Mesenchymal stem cell (in vitro differentiated cells and primary cell): ENCODE measurements at regions not wholly inside any gene's neighbourhood (a gene's known extent, or its start where the extent isn't known, plus 50 kb on each side); places are given as distances from the start of the nearest gene placed in this dataset.

ENCODE experiments used
- DNase-seq: peaks from one replicate; pipeline ENCODE4 v3.0.0-alpha.2; 2013
- H2AFZ ChIP-seq: one replicate; pipeline ENCODE4 v1.6.1; 2013; ENCODE audit warnings: low read depth, mild to moderate bottlenecking, control low read depth, inconsistent platforms, low read length, moderate library complexity
- H2AK5ac ChIP-seq: 2 replicates; pipeline ENCODE4 v1.6.1; 2013; ENCODE audit warnings: low read length, moderate library complexity, mild to moderate bottlenecking, inconsistent platforms; ENCODE audit not compliant: severe bottlenecking
- H2BK120ac ChIP-seq: one replicate; pipeline ENCODE4 v1.6.1; 2013; ENCODE audit warnings: low read depth, mild to moderate bottlenecking, inconsistent platforms, low read length, moderate library complexity
- H2BK12ac ChIP-seq, 2 experiments: one replicate each; pipeline ENCODE4 v1.6.1; 2013; ENCODE audit warnings: inconsistent platforms in 2 of 2, low read length in 2 of 2, mild to moderate bottlenecking in 2 of 2, moderate library complexity in 2 of 2, control low read depth in 1 of 2
- H2BK15ac ChIP-seq: one replicate; pipeline ENCODE4 v1.6.1; 2013; ENCODE audit warnings: mild to moderate bottlenecking, low read depth, inconsistent platforms; ENCODE audit not compliant: poor library complexity, severe bottlenecking
- H2BK5ac ChIP-seq: 2 replicates; pipeline ENCODE4 v1.6.1; 2013; ENCODE audit warnings: low read depth, mild to moderate bottlenecking, low read length, control low read depth, inconsistent platforms; ENCODE audit not compliant: poor library complexity, severe bottlenecking
- H3K14ac ChIP-seq, 2 experiments: one replicate each; pipeline ENCODE4 v1.6.1; 2013; ENCODE audit warnings: inconsistent platforms in 2 of 2, low read length in 2 of 2, control low read depth in 1 of 2, mild to moderate bottlenecking in 1 of 2, moderate library complexity in 1 of 2
- H3K18ac ChIP-seq, 2 experiments: one replicate each; pipeline ENCODE4 v1.6.1; 2013; ENCODE audit warnings: inconsistent platforms in 2 of 2, low read length in 2 of 2, control low read depth in 1 of 2, low read depth in 1 of 2, mild to moderate bottlenecking in 1 of 2
- H3K23ac ChIP-seq, 2 experiments: one replicate each; pipeline ENCODE4 v1.6.1; 2013; ENCODE audit warnings: inconsistent platforms in 2 of 2, low read length in 2 of 2, mild to moderate bottlenecking in 2 of 2, moderate library complexity in 2 of 2, control low read depth in 1 of 2
- H3K27ac ChIP-seq: 2 replicates; pipeline ENCODE4 v1.5.1; 2013; ENCODE audit warnings: mild to moderate bottlenecking, moderate library complexity, low read length, control low read depth, inconsistent platforms; ENCODE audit not compliant: poor library complexity, severe bottlenecking
- H3K27me3 ChIP-seq, 2 experiments: 2 replicates each; pipeline versions ENCODE4 v1.6.1 to v1.7.0; 2013; ENCODE audit warnings: low read length in 2 of 2, mild to moderate bottlenecking in 2 of 2, moderate library complexity in 2 of 2, control low read depth in 1 of 2, inconsistent platforms in 1 of 2; ENCODE audit not compliant: control insufficient read depth in 1 of 2, insufficient read depth in 1 of 2
- H3K36me3 ChIP-seq, 2 experiments: 2 replicates each; pipeline versions ENCODE4 v1.6.1 to v1.7.0; 2013; ENCODE audit warnings: low read length in 2 of 2, control low read depth in 1 of 2, inconsistent platforms in 1 of 2, low read depth in 1 of 2, mild to moderate bottlenecking in 1 of 2; ENCODE audit not compliant: insufficient read depth in 2 of 2, control insufficient read depth in 1 of 2
- H3K4ac ChIP-seq, 2 experiments: one replicate each; pipeline ENCODE4 v1.6.1; 2013; ENCODE audit warnings: inconsistent platforms in 2 of 2, low read length in 2 of 2, mild to moderate bottlenecking in 2 of 2, moderate library complexity in 2 of 2, control low read depth in 1 of 2, low read depth in 1 of 2
- H3K4me1 ChIP-seq: 2 replicates; pipeline ENCODE4 v1.6.1; 2013; ENCODE audit warnings: low read depth, low read length, control low read depth; ENCODE audit not compliant: control insufficient read depth, insufficient read depth
- H3K4me2 ChIP-seq: 2 replicates; pipeline ENCODE4 v1.6.1; 2013; ENCODE audit warnings: low read length, mild to moderate bottlenecking, inconsistent platforms; ENCODE audit not compliant: poor library complexity, severe bottlenecking
- H3K4me3 ChIP-seq, 2 experiments: 2 replicates each; pipeline versions ENCODE4 v1.5.1 to v1.7.0; 2013; ENCODE audit warnings: low read length in 2 of 2, mild to moderate bottlenecking in 2 of 2, control low read depth in 1 of 2, low read depth in 1 of 2; ENCODE audit not compliant: insufficient read depth in 1 of 2
- H3K79me1 ChIP-seq: replicated peaks from 2 replicates; pipeline ENCODE4 v1.6.1; 2013; ENCODE audit warnings: mild to moderate bottlenecking, control low read depth, low read length, inconsistent platforms; ENCODE audit not compliant: poor library complexity, severe bottlenecking
- H3K9ac ChIP-seq: 2 replicates; pipeline ENCODE4 v1.7.0; 2013; ENCODE audit warnings: mild to moderate bottlenecking, low read length, moderate library complexity
- H3K9me3 ChIP-seq: 2 replicates; pipeline ENCODE4 v1.7.0; 2013; ENCODE audit warnings: mild to moderate bottlenecking, low read length; ENCODE audit not compliant: control insufficient read depth
- H4K8ac ChIP-seq: one replicate; pipeline ENCODE4 v1.6.1; 2013; ENCODE audit warnings: inconsistent platforms, mild to moderate bottlenecking, low read length, moderate library complexity
- H4K91ac ChIP-seq: one replicate; pipeline ENCODE4 v1.6.1; 2013; ENCODE audit warnings: mild to moderate bottlenecking, low read length, inconsistent platforms
- WGBS: methylation state at CpG from one replicate; pipeline ENCODE4 v1.1.7; 2013; ENCODE audit warnings: mixed read lengths; 5-methylcytosine and 5-hydroxymethylcytosine counted together

DNA sequence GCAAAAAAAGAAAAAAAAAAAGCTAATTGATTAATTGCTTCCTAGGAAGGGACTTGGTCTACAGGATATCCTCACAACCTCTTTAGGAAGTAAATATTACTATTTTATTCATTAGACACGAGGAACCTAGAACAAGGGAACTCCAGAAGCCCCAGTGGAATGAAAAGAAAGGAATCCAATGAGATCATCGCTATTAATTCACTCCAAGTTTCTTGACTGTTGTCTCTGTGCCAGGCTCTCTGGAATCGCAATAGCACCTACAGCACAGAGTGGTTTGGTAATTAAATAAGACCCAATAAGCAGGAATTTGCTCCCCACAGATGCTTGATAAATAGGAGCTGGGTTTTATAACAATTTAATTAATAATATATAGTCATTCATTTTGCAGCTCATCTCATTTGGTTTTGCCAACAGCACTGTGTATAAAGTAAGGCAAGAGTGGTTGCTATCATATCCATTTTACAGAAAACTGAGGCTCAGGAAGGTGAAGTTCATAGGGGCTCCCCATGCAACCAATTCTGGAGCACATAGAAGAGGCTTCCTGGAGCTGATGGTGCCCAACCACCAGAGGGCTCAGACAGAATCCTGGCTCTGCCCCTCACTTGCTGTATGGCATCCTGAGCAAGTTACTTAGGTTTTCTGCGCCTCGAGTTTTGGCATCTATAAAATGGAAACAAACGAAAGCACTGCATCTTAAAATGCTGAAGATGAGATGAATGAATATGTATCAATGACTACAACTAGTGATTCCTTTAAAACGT, 420.2 kb downstream of the MED13L start:
- H2BK12ac ChIP-seq, result no peak overlapping the region
- H3K36me3 ChIP-seq, result no peaks in the 10 kb centered on the region
- H3K18ac ChIP-seq, result no peak overlapping the region
- H3K4ac ChIP-seq, result no peak overlapping the region
- peaks cover 0 to 29% of the 10 kb centered on the region in 2 experiments for H3K27me3 ChIP-seq
- H3K4me3 ChIP-seq, result no peak overlapping the region
- 80% methylated on average over 7 of the region's 7 CpGs for WGBS
- no peak overlapping the region for H3K27ac ChIP-seq
- no peak overlapping the region for H3K9ac ChIP-seq
- no peaks in the 10 kb centered on the region for H3K4me1 ChIP-seq
- no peak overlapping the region for H4K91ac ChIP-seq
- no peak overlapping the region for H2BK5ac ChIP-seq
- H2AK5ac ChIP-seq, result no peak overlapping the region
- H3K14ac ChIP-seq, result no peak overlapping the region
- H2BK15ac ChIP-seq, result no peak overlapping the region
- no peaks in the 10 kb centered on the region for H3K9me3 ChIP-seq
- no peaks in the 10 kb centered on the region for H3K79me1 ChIP-seq
- no peak overlapping the region for H2AFZ ChIP-seq
- no peak overlapping the region for H3K23ac ChIP-seq
- no peak for DNase-seq
- no peak overlapping the region for H3K4me2 ChIP-seq
- no peak overlapping the region for H4K8ac ChIP-seq
- no peak overlapping the region for H2BK120ac ChIP-seq

DNA sequence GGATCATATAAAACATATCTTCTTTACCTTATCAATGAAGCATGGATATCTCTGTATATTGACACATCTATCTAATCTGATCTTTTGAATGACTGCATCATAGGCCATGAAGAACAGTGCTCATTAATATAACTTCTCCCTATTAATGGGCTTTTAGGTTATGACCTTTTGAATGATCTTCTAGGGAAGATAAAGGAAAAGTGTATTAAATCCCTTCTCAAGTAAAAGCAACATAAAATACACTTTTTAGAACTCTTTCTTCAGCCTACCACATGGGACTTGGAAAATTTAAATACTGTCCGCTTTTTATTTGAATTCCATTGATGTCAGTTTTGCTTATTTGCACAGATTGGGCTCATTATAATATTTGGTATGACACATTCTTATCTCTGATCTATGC, 425.4 kb downstream of the MED13L start:
- no peak overlapping the region for H2BK5ac ChIP-seq
- H2BK15ac ChIP-seq, result no peak overlapping the region
- H2AK5ac ChIP-seq, result no peak overlapping the region
- no peak overlapping the region for H3K27ac ChIP-seq
- no peak overlapping the region for H3K4ac ChIP-seq
- H3K18ac ChIP-seq, result no peak overlapping the region
- H4K91ac ChIP-seq, result no peak overlapping the region
- no CpG with 5 or more reads among the region's 1 CpG for WGBS
- DNase-seq, result no peak
- H3K14ac ChIP-seq, result no peak overlapping the region
- peaks cover 3% of the 10 kb centered on the region for H3K9me3 ChIP-seq
- no peak overlapping the region for H4K8ac ChIP-seq
- H3K9ac ChIP-seq, result no peak overlapping the region
- H2BK120ac ChIP-seq, result no peak overlapping the region
- no peaks in the 10 kb centered on the region for H3K36me3 ChIP-seq
- H3K4me3 ChIP-seq, result no peak overlapping the region
- H3K27me3 ChIP-seq, result peaks cover 0 to under 1% of the 10 kb centered on the region in 2 experiments
- H3K23ac ChIP-seq, result no peak overlapping the region
- H3K79me1 ChIP-seq, result no peaks in the 10 kb centered on the region
- no peak overlapping the region for H2BK12ac ChIP-seq
- H3K4me1 ChIP-seq, result no peaks in the 10 kb centered on the region
- H2AFZ ChIP-seq, result no peak overlapping the region
- no peak overlapping the region for H3K4me2 ChIP-seq

DNA sequence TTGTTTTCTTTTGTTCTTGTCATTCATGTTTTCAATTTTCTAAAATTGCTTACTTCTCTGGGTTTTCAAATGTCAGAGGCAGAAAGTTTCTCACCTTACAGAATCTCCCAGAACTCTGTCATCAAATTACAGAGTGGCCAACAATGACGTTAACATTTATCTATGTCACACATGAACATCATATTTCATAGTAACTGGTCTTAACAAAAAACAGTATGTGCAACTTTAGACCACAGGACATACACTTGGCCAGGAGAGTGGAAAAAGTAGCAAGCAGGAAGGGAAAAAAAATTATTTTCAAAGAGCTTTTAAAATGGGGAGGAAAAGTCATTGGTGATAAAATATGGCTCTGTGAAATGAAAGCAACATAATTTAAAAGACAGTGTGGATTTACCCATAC, 426.5 kb downstream of the MED13L start:
- no peak overlapping the region for H3K4ac ChIP-seq
- no peak overlapping the region for H3K27ac ChIP-seq
- H3K9ac ChIP-seq, result no peak overlapping the region
- no peaks in the 10 kb centered on the region for H3K79me1 ChIP-seq
- no peak overlapping the region for H4K8ac ChIP-seq
- no peak overlapping the region for H3K14ac ChIP-seq
- no peak overlapping the region for H3K4me3 ChIP-seq
- no peak overlapping the region for H3K18ac ChIP-seq
- H2AFZ ChIP-seq, result no peak overlapping the region
- no peak overlapping the region for H3K23ac ChIP-seq
- H4K91ac ChIP-seq, result no peak overlapping the region
- no peaks in the 10 kb centered on the region for H3K27me3 ChIP-seq
- no peak overlapping the region for H2BK15ac ChIP-seq
- no peak overlapping the region for H2BK5ac ChIP-seq
- whole genome bisulfite sequencing, result 86% methylated on average over 1 of the region's 1 CpG
- H3K4me2 ChIP-seq, result no peak overlapping the region
- peaks cover 3% of the 10 kb centered on the region for H3K9me3 ChIP-seq
- H3K4me1 ChIP-seq, result no peaks in the 10 kb centered on the region
- H3K36me3 ChIP-seq, result no peaks in the 10 kb centered on the region
- H2BK120ac ChIP-seq, result no peak overlapping the region
- no peak overlapping the region for H2AK5ac ChIP-seq
- DNase-seq, result no peak
- no peak overlapping the region for H2BK12ac ChIP-seq

DNA sequence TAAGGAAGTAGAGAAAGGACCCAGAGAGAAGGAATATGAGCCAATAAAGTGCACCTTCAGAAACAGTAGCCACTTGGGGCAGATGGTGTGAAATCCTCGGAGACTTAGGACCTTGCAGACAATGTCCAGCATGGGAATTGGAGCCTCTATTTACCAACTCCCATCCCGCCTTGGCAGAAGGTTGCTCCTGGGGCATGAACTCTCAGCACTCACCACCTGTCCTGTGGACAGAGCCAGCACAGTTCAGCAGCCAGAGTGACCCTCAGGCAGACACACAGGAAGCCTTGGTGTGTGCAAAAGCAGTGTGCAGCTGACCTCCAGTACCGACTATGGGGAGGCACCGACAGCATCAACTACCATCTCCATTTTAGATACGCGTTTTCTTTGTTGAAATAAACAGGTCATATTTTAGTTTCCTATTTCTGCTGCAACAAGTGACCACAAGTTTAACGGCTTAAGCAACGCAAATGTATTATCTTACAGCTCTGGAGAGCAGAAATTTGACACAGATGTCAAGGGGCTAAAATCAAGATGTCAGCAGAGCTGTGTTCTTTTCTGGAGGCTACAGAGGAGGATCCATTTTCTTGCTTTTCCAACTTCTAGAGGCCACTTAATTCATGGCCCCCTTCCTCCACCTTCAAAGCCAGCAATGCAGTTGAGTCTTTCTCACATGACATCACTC, 428.1 kb downstream of the MED13L start:
- H4K91ac ChIP-seq, result no peak overlapping the region
- no peak overlapping the region for H4K8ac ChIP-seq
- H3K18ac ChIP-seq, result no peak overlapping the region
- H3K4me1 ChIP-seq, result no peaks in the 10 kb centered on the region
- no peak overlapping the region for H3K27ac ChIP-seq
- no peak overlapping the region for H2BK120ac ChIP-seq
- H2BK12ac ChIP-seq, result no peak overlapping the region
- H3K14ac ChIP-seq, result no peak overlapping the region
- H3K4me3 ChIP-seq, result no peak overlapping the region
- H3K9me3 ChIP-seq, result peaks cover 3% of the 10 kb centered on the region
- H2BK5ac ChIP-seq, result no peak overlapping the region
- H2AK5ac ChIP-seq, result no peak overlapping the region
- no peaks in the 10 kb centered on the region for H3K79me1 ChIP-seq
- no peak overlapping the region for H3K4ac ChIP-seq
- no peak for DNase-seq
- H3K4me2 ChIP-seq, result no peak overlapping the region
- no peak overlapping the region for H3K23ac ChIP-seq
- H3K36me3 ChIP-seq, result no peaks in the 10 kb centered on the region
- WGBS, result 88% methylated on average over 8 of the region's 8 CpGs
- H3K9ac ChIP-seq, result no peak overlapping the region
- H2AFZ ChIP-seq, result no peak overlapping the region
- H2BK15ac ChIP-seq, result no peak overlapping the region
- no peaks in the 10 kb centered on the region for H3K27me3 ChIP-seq
